ENCODE measurements at regions not wholly inside any gene's neighbourhood (a gene's known extent, or its start where the extent isn't known, plus 50 kb on each side); places are given as distances from the start of the nearest gene placed in this dataset.

- DNase-seq (ENCODE audit: low spot score, unreplicated experiment): no peak
- no peaks in the 10 kb centered on the region for H3K36me3 Mint-ChIP-seq (ENCODE audit: insufficient read depth)
- H3K27ac Mint-ChIP-seq: no peak overlapping the region
- no peaks in the 10 kb centered on the region for H3K9me3 Mint-ChIP-seq (ENCODE audit: low read depth)
- peaks cover 3% of the 10 kb centered on the region for H3K4me1 Mint-ChIP-seq (ENCODE audit: low read depth)
- H3K4me3 Mint-ChIP-seq (ENCODE audit: low read depth): no peak overlapping the region
- TF ChIP-seq CTCF (IDR thresholded peaks at IDR 0.05; ENCODE audit: unreplicated experiment): no peak
- no peaks in the 10 kb centered on the region for H3K27me3 Mint-ChIP-seq
Observed at GRCh38 chr2:138391946-138392345, 109.6 kb upstream of the SPOPL start.

GRCh38 chr2:138395565-138396306, 105.8 kb upstream of the SPOPL start:
- DNase-seq (ENCODE audit: low spot score, unreplicated experiment): no peak
- no peaks in the 10 kb centered on the region for H3K36me3 Mint-ChIP-seq (ENCODE audit: insufficient read depth)
- peaks cover 3% of the 10 kb centered on the region for H3K4me1 Mint-ChIP-seq (ENCODE audit: low read depth)
- no peak overlapping the region for H3K27ac Mint-ChIP-seq
- no peak overlapping the region for H3K4me3 Mint-ChIP-seq (ENCODE audit: low read depth)
- no peaks in the 10 kb centered on the region for H3K27me3 Mint-ChIP-seq
- TF ChIP-seq CTCF (IDR thresholded peaks at IDR 0.05; ENCODE audit: unreplicated experiment): no peak
- H3K9me3 Mint-ChIP-seq (ENCODE audit: low read depth): peaks cover 3% of the 10 kb centered on the region

- H3K9me3 Mint-ChIP-seq (ENCODE audit: low read depth): peaks cover 13% of the 10 kb centered on the region
- H3K4me1 Mint-ChIP-seq (ENCODE audit: low read depth): peaks cover under 1% of the 10 kb centered on the region
- TF ChIP-seq CTCF (IDR thresholded peaks at IDR 0.05; ENCODE audit: unreplicated experiment): no peak
- no peaks in the 10 kb centered on the region for H3K27me3 Mint-ChIP-seq
- DNase-seq (ENCODE audit: low spot score, unreplicated experiment): no peak
- H3K4me3 Mint-ChIP-seq (ENCODE audit: low read depth): no peak overlapping the region
- H3K27ac Mint-ChIP-seq: no peak overlapping the region
- peaks cover 3% of the 10 kb centered on the region for H3K36me3 Mint-ChIP-seq (ENCODE audit: insufficient read depth)
Observed at GRCh38 chr2:138396843-138397242, 104.7 kb upstream of the SPOPL start.

- H3K4me3 Mint-ChIP-seq (ENCODE audit: low read depth): no peak overlapping the region
Observed at GRCh38 chr2:138403431-138403927, 98.1 kb upstream of the SPOPL start.

GRCh38 chr2:138414014-138414413, 87.6 kb upstream of the SPOPL start:
- Mint-ChIP-seq H3K4me1 (ENCODE audit: low read depth) (no peaks in the 10 kb centered on the region), H3K36me3 (ENCODE audit: insufficient read depth) (peaks cover 5% of the 10 kb centered on the region), H3K4me3 (ENCODE audit: low read depth) (no peak overlapping the region), H3K9me3 (ENCODE audit: low read depth) (peaks cover 17% of the 10 kb centered on the region), H3K27me3 (no peaks in the 10 kb centered on the region), H3K27ac (no peak overlapping the region)
- DNase-seq (ENCODE audit: low spot score, unreplicated experiment): no peak
- TF ChIP-seq CTCF (IDR thresholded peaks at IDR 0.05; ENCODE audit: unreplicated experiment): no peak

More at GRCh38 chr2:138403431-138403927, 98.1 kb upstream of the SPOPL start:
- no peak overlapping the region for H3K27ac Mint-ChIP-seq
- H3K4me1 Mint-ChIP-seq (ENCODE audit: low read depth): no peaks in the 10 kb centered on the region
- H3K27me3 Mint-ChIP-seq: no peaks in the 10 kb centered on the region
- H3K9me3 Mint-ChIP-seq (ENCODE audit: low read depth): peaks cover 13% of the 10 kb centered on the region
- peaks cover 3% of the 10 kb centered on the region for H3K36me3 Mint-ChIP-seq (ENCODE audit: insufficient read depth)
- no peak for DNase-seq (ENCODE audit: low spot score, unreplicated experiment)
- TF ChIP-seq CTCF (IDR thresholded peaks at IDR 0.05; ENCODE audit: unreplicated experiment): no peak
